ENCODE measurements at regions not wholly inside any gene's neighbourhood (a gene's known extent, or its start where the extent isn't known, plus 50 kb on each side); places are given as distances from the start of the nearest gene placed in this dataset.

DNA sequence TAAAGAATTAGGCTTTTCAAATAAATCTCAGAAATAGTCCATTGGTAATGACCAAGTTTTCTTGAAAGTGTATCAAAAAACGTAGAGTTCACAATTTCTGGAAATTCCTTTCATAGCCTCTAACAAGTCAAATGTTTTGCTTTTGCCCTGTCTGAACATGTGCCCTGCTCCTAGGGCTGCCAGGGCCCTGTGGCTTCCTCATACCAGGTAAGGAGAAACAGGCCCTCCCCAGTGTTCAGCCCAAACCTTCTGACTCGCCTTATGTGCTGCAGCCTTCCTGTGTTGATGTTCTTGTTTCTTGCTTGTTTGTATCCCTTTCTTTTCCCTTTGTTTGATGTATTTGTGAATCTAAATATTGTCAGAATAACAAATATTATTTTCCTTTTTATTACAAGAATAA is 146.1 kb upstream of the PACRGL start:
- TF ChIP-seq, protein P1, sequence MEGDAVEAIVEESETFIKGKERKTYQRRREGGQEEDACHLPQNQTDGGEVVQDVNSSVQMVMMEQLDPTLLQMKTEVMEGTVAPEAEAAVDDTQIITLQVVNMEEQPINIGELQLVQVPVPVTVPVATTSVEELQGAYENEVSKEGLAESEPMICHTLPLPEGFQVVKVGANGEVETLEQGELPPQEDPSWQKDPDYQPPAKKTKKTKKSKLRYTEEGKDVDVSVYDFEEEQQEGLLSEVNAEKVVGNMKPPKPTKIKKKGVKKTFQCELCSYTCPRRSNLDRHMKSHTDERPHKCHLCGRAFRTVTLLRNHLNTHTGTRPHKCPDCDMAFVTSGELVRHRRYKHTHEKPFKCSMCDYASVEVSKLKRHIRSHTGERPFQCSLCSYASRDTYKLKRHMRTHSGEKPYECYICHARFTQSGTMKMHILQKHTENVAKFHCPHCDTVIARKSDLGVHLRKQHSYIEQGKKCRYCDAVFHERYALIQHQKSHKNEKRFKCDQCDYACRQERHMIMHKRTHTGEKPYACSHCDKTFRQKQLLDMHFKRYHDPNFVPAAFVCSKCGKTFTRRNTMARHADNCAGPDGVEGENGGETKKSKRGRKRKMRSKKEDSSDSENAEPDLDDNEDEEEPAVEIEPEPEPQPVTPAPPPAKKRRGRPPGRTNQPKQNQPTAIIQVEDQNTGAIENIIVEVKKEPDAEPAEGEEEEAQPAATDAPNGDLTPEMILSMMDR (conservative IDR thresholded peaks at IDR 0.05; ENCODE audit: low read depth, low read length), result no peak
- no peak for TF ChIP-seq NFE2L2 (IDR thresholded peaks at IDR 0.05; ENCODE audit: low read depth, low read length)
- no peak for TF ChIP-seq BHLHE40 (IDR thresholded peaks at IDR 0.05; ENCODE audit: low read depth, low read length)
- TF ChIP-seq POLR2A (IDR thresholded peaks at IDR 0.05; ENCODE audit: low read depth, low read length), result no peak
- no peak for TF ChIP-seq USF2 (IDR thresholded peaks at IDR 0.05; ENCODE audit: low read depth, low read length)
- no peak for TF ChIP-seq CEBPB (IDR thresholded peaks at IDR 0.05; ENCODE audit: low read depth, low read length)
- TF ChIP-seq, protein P2, sequence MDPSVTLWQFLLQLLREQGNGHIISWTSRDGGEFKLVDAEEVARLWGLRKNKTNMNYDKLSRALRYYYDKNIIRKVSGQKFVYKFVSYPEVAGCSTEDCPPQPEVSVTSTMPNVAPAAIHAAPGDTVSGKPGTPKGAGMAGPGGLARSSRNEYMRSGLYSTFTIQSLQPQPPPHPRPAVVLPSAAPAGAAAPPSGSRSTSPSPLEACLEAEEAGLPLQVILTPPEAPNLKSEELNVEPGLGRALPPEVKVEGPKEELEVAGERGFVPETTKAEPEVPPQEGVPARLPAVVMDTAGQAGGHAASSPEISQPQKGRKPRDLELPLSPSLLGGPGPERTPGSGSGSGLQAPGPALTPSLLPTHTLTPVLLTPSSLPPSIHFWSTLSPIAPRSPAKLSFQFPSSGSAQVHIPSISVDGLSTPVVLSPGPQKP (IDR thresholded peaks at IDR 0.05; ENCODE audit: borderline replicate concordance, low read depth, low read length), result no peak
- TF ChIP-seq RCOR1 (IDR thresholded peaks at IDR 0.05; ENCODE audit: insufficient replicate concordance, low read length), result no peak
- TF ChIP-seq CHD1 (IDR thresholded peaks at IDR 0.05; ENCODE audit: low read depth, low read length), result no peak
- no peak for TF ChIP-seq MXI1 (IDR thresholded peaks at IDR 0.05; ENCODE audit: borderline replicate concordance, low read depth, low read length)
- no peak for TF ChIP-seq RFX5 (IDR thresholded peaks at IDR 0.05; ENCODE audit: low read depth, low read length)
- no peak for TF ChIP-seq MAFK (IDR thresholded peaks at IDR 0.05; ENCODE audit: low read depth, low read length)
- no peak for TF ChIP-seq RAD21 (IDR thresholded peaks at IDR 0.05; ENCODE audit: low read length)
- no peak for TF ChIP-seq SMC3 (IDR thresholded peaks at IDR 0.05; ENCODE audit: low read depth, low read length)
